Neural cell (in vitro differentiated cells): ENCODE measurements at regions not wholly inside any gene's neighbourhood (a gene's known extent, or its start where the extent isn't known, plus 50 kb on each side); places are given as distances from the start of the nearest gene placed in this dataset.

ENCODE experiments used
- H2AFZ ChIP-seq: fragments of 200-600, 300-800 bp; sonication (generic), shearing (Covaris generic); 2 replicates; pipeline ENCODE4 v1.6.0; 2014; ENCODE audit warnings: low read depth, mild to moderate bottlenecking, antibody characterized with exemption, low read length, moderate library complexity
- H3F3A ChIP-seq: fragments of 200-600 bp; shearing (Covaris generic); 2 replicates; pipeline ENCODE4 v1.6.1; 2016; ENCODE audit warnings: mild to moderate bottlenecking, moderate library complexity, mixed read lengths, antibody characterized with exemption, low read length; ENCODE audit not compliant: insufficient read depth, poor library complexity, severe bottlenecking
- H3K27ac ChIP-seq: fragments of 200-600, 300-800 bp; sonication (generic), shearing (Covaris generic); 2 replicates; pipeline ENCODE4 v1.5.1; 2014; ENCODE audit warnings: mild to moderate bottlenecking, low read length, moderate library complexity
- H3K27me3 ChIP-seq: fragments of 300-800, 200-600 bp; sonication (generic), shearing (Covaris generic); 2 replicates; pipeline ENCODE4 v1.6.0; 2014; ENCODE audit warnings: mild to moderate bottlenecking, low read depth, low read length, moderate library complexity; ENCODE audit not compliant: insufficient read depth
- H3K36me3 ChIP-seq: fragments of 300-800, 200-600 bp; sonication (generic), shearing (Covaris generic); 2 replicates; pipeline ENCODE4 v1.5.1; 2014; ENCODE audit warnings: mild to moderate bottlenecking, antibody characterized with exemption, low read length, moderate library complexity; ENCODE audit not compliant: insufficient read depth
- H3K4me2 ChIP-seq: fragments of 300-800, 200-600 bp; sonication (generic), shearing (Covaris generic); 2 replicates; pipeline ENCODE4 v1.6.0; 2014; ENCODE audit warnings: mild to moderate bottlenecking, low read length
- H3K4me3 ChIP-seq: fragments of 300-800, 200-600 bp; sonication (generic), shearing (Covaris generic); 2 replicates; pipeline ENCODE4 v1.5.1; 2014; ENCODE audit warnings: mild to moderate bottlenecking, low read length, moderate library complexity
- H3K79me2 ChIP-seq: fragments of 200-600 bp; shearing (Covaris generic); replicated peaks from 2 replicates; pipeline ENCODE4 v1.6.0; 2014; ENCODE audit warnings: mild to moderate bottlenecking, low read length, moderate library complexity; ENCODE audit not compliant: insufficient read depth
- H3K9ac ChIP-seq: fragments of 300-800, 200-600 bp; sonication (generic), shearing (Covaris generic); 2 replicates; pipeline ENCODE4 v1.6.1; 2016; ENCODE audit warnings: mild to moderate bottlenecking, low read length, mixed read lengths
- H3K9me2 ChIP-seq: fragments of 200-600 bp; shearing (Covaris generic); 2 replicates; pipeline ENCODE4 v1.6.1; 2016; ENCODE audit warnings: mild to moderate bottlenecking, low read length, mixed read lengths; ENCODE audit not compliant: insufficient read depth
- H3K9me3 ChIP-seq: fragments of 200-600, 300-800 bp; sonication (generic), shearing (Covaris generic); 2 replicates; pipeline ENCODE4 v1.6.1; 2016; ENCODE audit warnings: mild to moderate bottlenecking, mixed run types, low read length, moderate library complexity, mixed read lengths
- H4K20me1 ChIP-seq: fragments of 200-600 bp; shearing (Covaris generic); 2 replicates; pipeline ENCODE4 v1.6.1; 2016; ENCODE audit warnings: mild to moderate bottlenecking, mixed run types; ENCODE audit not compliant: insufficient read depth
- CTCF ChIP-seq: fragments of 450-650 bp; IDR thresholded peaks from 2 replicates; pipeline ENCODE4 v1.5.1; 2014; ENCODE audit warnings: antibody characterized with exemption, mild to moderate bottlenecking, moderate library complexity; ENCODE audit not compliant: poor library complexity, severe bottlenecking
- EP300 ChIP-seq: fragments of 450-650 bp; conservative IDR thresholded peaks from 2 replicates; pipeline ENCODE4 v1.6.1; 2014; ENCODE audit warnings: antibody characterized with exemption, mild to moderate bottlenecking, moderate library complexity; ENCODE audit not compliant: poor library complexity, severe bottlenecking
- EZH2 ChIP-seq: fragments of 200-600, 300-800 bp; shearing (Covaris generic), sonication (generic); IDR thresholded peaks from 2 replicates; pipeline ENCODE4 v1.6.1; 2014; ENCODE audit warnings: antibody characterized with exemption, low read length, borderline replicate concordance, mild to moderate bottlenecking; ENCODE audit not compliant: insufficient read depth, poor library complexity, severe bottlenecking
- MXI1 ChIP-seq: fragments of 450-650 bp; conservative IDR thresholded peaks from 2 replicates; pipeline ENCODE4 v1.6.1; 2014; ENCODE audit warnings: antibody characterized with exemption, mild to moderate bottlenecking; ENCODE audit not compliant: poor library complexity, severe bottlenecking
- POLR2AphosphoS5 ChIP-seq: IDR thresholded peaks from 2 replicates; pipeline ENCODE4 v1.6.1; 2012
- RAD21 ChIP-seq: fragments of 450-650 bp; conservative IDR thresholded peaks from 2 replicates; pipeline ENCODE4 v1.6.1; 2014; ENCODE audit warnings: antibody characterized with exemption, mild to moderate bottlenecking, moderate library complexity
- REST ChIP-seq: IDR thresholded peaks from 2 replicates; pipeline ENCODE4 v1.6.1; 2012; ENCODE audit warnings: borderline replicate concordance
- SMC3 ChIP-seq: fragments of 450-650 bp; conservative IDR thresholded peaks from 2 replicates; pipeline ENCODE4 v1.6.1; 2014; ENCODE audit warnings: antibody characterized with exemption, mild to moderate bottlenecking, moderate library complexity; ENCODE audit not compliant: poor library complexity
- TAF1 ChIP-seq: IDR thresholded peaks from 2 replicates; pipeline ENCODE4 v1.6.1; 2012; ENCODE audit warnings: low read depth

- no peaks in the 10 kb centered on the region for H3F3A ChIP-seq
- H4K20me1 ChIP-seq = no peaks in the 10 kb centered on the region
- H3K9me2 ChIP-seq = no peaks in the 10 kb centered on the region
- H3K27me3 ChIP-seq = no peaks in the 10 kb centered on the region
- H3K27ac ChIP-seq = no peak overlapping the region
- H2AFZ ChIP-seq = no peak overlapping the region
- no peaks in the 10 kb centered on the region for H3K36me3 ChIP-seq
- H3K9ac ChIP-seq = no peak overlapping the region
- no peaks in the 10 kb centered on the region for H3K9me3 ChIP-seq
- TF ChIP-seq TAF1 (no peak), EP300 (no peak), MXI1 (no peak), REST (no peak), EZH2 (no peak), CTCF (no peak), RAD21 (no peak), SMC3 (no peak), POLR2AphosphoS5 (no peak)
- H3K79me2 ChIP-seq = no peaks in the 10 kb centered on the region
- H3K4me3 ChIP-seq = no peak overlapping the region
- H3K4me2 ChIP-seq = no peak overlapping the region
These were observed 126.7 kb upstream of the CXCL12 start for GRCh38 chr10:44511601-44512000.

GRCh38 chr10:44512431-44513022 lies 127.6 kb upstream of the CXCL12 start:
- Histone ChIP-seq H3K9me2 (no peaks in the 10 kb centered on the region), H3K79me2 (no peaks in the 10 kb centered on the region), H3K27ac (no peak overlapping the region), H3K9me3 (no peaks in the 10 kb centered on the region), H3K9ac (no peak overlapping the region), H3K4me3 (no peak overlapping the region), H3K36me3 (no peaks in the 10 kb centered on the region), H2AFZ (no peak overlapping the region), H4K20me1 (no peaks in the 10 kb centered on the region), H3K27me3 (no peaks in the 10 kb centered on the region), H3K4me2 (no peak overlapping the region), H3F3A (no peaks in the 10 kb centered on the region)
- no peak for TF ChIP-seq RAD21
- no peak for TF ChIP-seq REST
- TF ChIP-seq CTCF = no peak
- no peak for TF ChIP-seq SMC3
- TF ChIP-seq MXI1 = no peak
- TF ChIP-seq EZH2 = no peak
- no peak for TF ChIP-seq TAF1
- TF ChIP-seq POLR2AphosphoS5 = no peak
- TF ChIP-seq EP300 = no peak
